ENCODE measurements at regions not wholly inside any gene's neighbourhood (a gene's known extent, or its start where the extent isn't known, plus 50 kb on each side); places are given as distances from the start of the nearest gene placed in this dataset.

- H3K27me3 Mint-ChIP-seq (ENCODE audit: insufficient read depth): no peaks in the 10 kb centered on the region
- no peak overlapping the region for H3K9ac ChIP-seq (ENCODE audit: extremely low read depth, low read length, poor library complexity, severe bottlenecking)
- H3K4me1 Mint-ChIP-seq: no peaks in the 10 kb centered on the region
- H3K36me3 ChIP-seq (ENCODE audit: control insufficient read depth, insufficient read depth, low read length): no peaks in the 10 kb centered on the region
- no peaks in the 10 kb centered on the region for H3K4me1 ChIP-seq (ENCODE audit: control insufficient read depth, insufficient read depth, low read length)
- H3K4me3 ChIP-seq (ENCODE audit: low read length): no peak overlapping the region
- H3K9me3 ChIP-seq (ENCODE audit: control insufficient read depth, low read length): no peaks in the 10 kb centered on the region
- H3K27ac Mint-ChIP-seq: no peak overlapping the region
- H3K9me3 Mint-ChIP-seq: no peaks in the 10 kb centered on the region
- H3K36me3 Mint-ChIP-seq (ENCODE audit: low read depth): no peaks in the 10 kb centered on the region
- WGBS, 2 experiments (ENCODE audit: insufficient coverage in 1 of 2, insufficient read length in 1 of 2): 100% methylated on average over 1 of the region's 2 CpGs; no CpG with 5 or more reads in 1 of the 2 experiments
- no peak for DNase-seq
- H3K27ac ChIP-seq (ENCODE audit: low read depth, low read length): no peak overlapping the region
- H3K27me3 ChIP-seq (ENCODE audit: control insufficient read depth, insufficient read depth, low read length, poor library complexity, severe bottlenecking): no peaks in the 10 kb centered on the region
- TF ChIP-seq CTCF (conservative IDR thresholded peaks at IDR 0.05): no peak
- H3K4me3 Mint-ChIP-seq: no peak overlapping the region
Measured at GRCh38 chr13:107324416-107325204, 756.7 kb upstream of the ARGLU1 start.

GRCh38 chr13:107322228-107322627 lies 754.3 kb upstream of the ARGLU1 start:
- no peaks in the 10 kb centered on the region for H3K9me3 Mint-ChIP-seq
- H3K4me1 Mint-ChIP-seq: no peaks in the 10 kb centered on the region
- no peaks in the 10 kb centered on the region for H3K4me1 ChIP-seq (ENCODE audit: control insufficient read depth, insufficient read depth, low read length)
- H3K4me3 Mint-ChIP-seq: no peak overlapping the region
- no peak overlapping the region for H3K4me3 ChIP-seq (ENCODE audit: low read length)
- WGBS, 2 experiments (ENCODE audit: insufficient coverage in 1 of 2, insufficient read length in 1 of 2): 97 to 100% methylated on average over 2 of the region's 2 CpGs
- H3K27ac Mint-ChIP-seq: no peak overlapping the region
- H3K27me3 Mint-ChIP-seq (ENCODE audit: insufficient read depth): no peaks in the 10 kb centered on the region
- no peaks in the 10 kb centered on the region for H3K36me3 Mint-ChIP-seq (ENCODE audit: low read depth)
- H3K36me3 ChIP-seq (ENCODE audit: control insufficient read depth, insufficient read depth, low read length): no peaks in the 10 kb centered on the region
- H3K27me3 ChIP-seq (ENCODE audit: control insufficient read depth, insufficient read depth, low read length, poor library complexity, severe bottlenecking): no peaks in the 10 kb centered on the region
- H3K9me3 ChIP-seq (ENCODE audit: control insufficient read depth, low read length): no peaks in the 10 kb centered on the region
- H3K27ac ChIP-seq (ENCODE audit: low read depth, low read length): no peak overlapping the region
- no peak overlapping the region for H3K9ac ChIP-seq (ENCODE audit: extremely low read depth, low read length, poor library complexity, severe bottlenecking)
- DNase-seq: no peak
- TF ChIP-seq CTCF (conservative IDR thresholded peaks at IDR 0.05): no peak

- Histone ChIP-seq H3K9me3 (ENCODE audit: control insufficient read depth, low read length) (no peaks in the 10 kb centered on the region), H3K4me1 (ENCODE audit: control insufficient read depth, insufficient read depth, low read length) (no peaks in the 10 kb centered on the region), H3K4me3 (ENCODE audit: low read length) (no peak overlapping the region), H3K27me3 (ENCODE audit: control insufficient read depth, insufficient read depth, low read length, poor library complexity, severe bottlenecking) (no peaks in the 10 kb centered on the region), H3K9ac (ENCODE audit: extremely low read depth, low read length, poor library complexity, severe bottlenecking) (no peak overlapping the region), H3K36me3 (ENCODE audit: control insufficient read depth, insufficient read depth, low read length) (no peaks in the 10 kb centered on the region), H3K27ac (ENCODE audit: low read depth, low read length) (no peak overlapping the region)
- no peak overlapping the region for H3K4me3 Mint-ChIP-seq
- no peak for DNase-seq
- no peak for TF ChIP-seq CTCF (conservative IDR thresholded peaks at IDR 0.05)
- no CpG with 5 or more reads among the region's 1 CpG for whole genome bisulfite sequencing, 2 experiments (ENCODE audit: insufficient coverage in 1 of 2, insufficient read length in 1 of 2)
- H3K9me3 Mint-ChIP-seq: no peaks in the 10 kb centered on the region
- H3K27me3 Mint-ChIP-seq (ENCODE audit: insufficient read depth): no peaks in the 10 kb centered on the region
- no peaks in the 10 kb centered on the region for H3K36me3 Mint-ChIP-seq (ENCODE audit: low read depth)
- peaks cover 14% of the 10 kb centered on the region for H3K4me1 Mint-ChIP-seq
- no peak overlapping the region for H3K27ac Mint-ChIP-seq
Measured at GRCh38 chr13:107305178-107305577, 737.2 kb upstream of the ARGLU1 start.
